ENCODE measurements at regions not wholly inside any gene's neighbourhood (a gene's known extent, or its start where the extent isn't known, plus 50 kb on each side); places are given as distances from the start of the nearest gene placed in this dataset.

DNA sequence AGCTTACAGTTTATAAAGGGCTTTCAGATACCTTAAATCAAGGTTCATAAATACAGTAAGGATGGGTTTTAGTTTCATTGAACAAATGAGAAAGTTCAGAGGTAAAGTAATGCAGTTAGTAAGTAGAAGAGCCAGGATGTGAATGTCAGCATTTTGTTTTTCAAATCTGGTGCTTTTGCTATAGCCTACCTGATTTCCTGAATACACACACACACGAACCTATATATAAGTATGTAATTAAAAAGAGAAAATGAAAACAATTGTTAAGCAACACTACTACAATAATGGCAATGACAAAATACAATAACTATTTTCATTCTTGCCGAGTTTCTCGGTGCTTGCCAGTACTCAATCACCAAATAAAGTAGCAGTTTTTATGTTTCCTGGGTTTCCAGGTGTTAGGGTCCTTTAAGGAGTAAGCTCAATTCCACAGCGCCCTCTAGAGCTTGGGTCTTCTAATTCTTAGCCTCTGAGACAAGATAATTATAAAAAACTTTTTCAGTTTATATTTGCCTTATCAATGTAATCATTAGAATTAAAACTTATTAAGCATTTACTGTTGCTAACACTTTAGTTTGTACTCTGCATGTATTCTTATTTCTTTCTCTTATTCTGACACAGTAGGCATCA lies 512.9 kb upstream of the ACVR2A start:
- no peaks in the 10 kb centered on the region for H3K27me3 ChIP-seq
- intact Hi-C loops (cut with DNase I), result no loop called here
- no peak overlapping the region for H3K4me3 ChIP-seq
- no peaks in the 10 kb centered on the region for H3K36me3 ChIP-seq (replicated peaks in 1 of 2)
- no peak overlapping the region for H3K27ac ChIP-seq
- DNase-seq, result peak in 2 of 7 donors; percentile 11 to 21
- WGBS, 4 donors, result 36 to 43% (median 41%) methylated on average over 4 of the region's 4 CpGs
- peak in 2 of 6 experiments; percentile 18 to 35 for TF ChIP-seq CTCF (IDR thresholded peaks at IDR 0.05)
- no peak for TF ChIP-seq POLR2A (IDR thresholded peaks at IDR 0.05)
- no peaks in the 10 kb centered on the region for H3K9me3 ChIP-seq (replicated peaks in 1 of 3)
- no peaks in the 10 kb centered on the region for H3K4me1 ChIP-seq (replicated peaks in 1 of 2)

GRCh38 chr2:147330925-147331324 lies 513.9 kb upstream of the ACVR2A start:
- no peak for DNase-seq
- Histone ChIP-seq H3K36me3 (replicated peaks in 1 of 2) (no peaks in the 10 kb centered on the region), H3K9me3 (replicated peaks in 1 of 3) (no peaks in the 10 kb centered on the region), H3K27ac (no peak overlapping the region), H3K27me3 (no peaks in the 10 kb centered on the region), H3K4me1 (replicated peaks in 1 of 2) (no peaks in the 10 kb centered on the region), H3K4me3 (no peak overlapping the region)
- intact Hi-C loops (cut with DNase I), result no loop called here
- TF ChIP-seq POLR2A (IDR thresholded peaks at IDR 0.05) (no peak), CTCF (IDR thresholded peaks at IDR 0.05) (no peak)
- 74 to 89% (median 82%) methylated on average over 4 of the region's 4 CpGs for WGBS, 4 donors

DNA sequence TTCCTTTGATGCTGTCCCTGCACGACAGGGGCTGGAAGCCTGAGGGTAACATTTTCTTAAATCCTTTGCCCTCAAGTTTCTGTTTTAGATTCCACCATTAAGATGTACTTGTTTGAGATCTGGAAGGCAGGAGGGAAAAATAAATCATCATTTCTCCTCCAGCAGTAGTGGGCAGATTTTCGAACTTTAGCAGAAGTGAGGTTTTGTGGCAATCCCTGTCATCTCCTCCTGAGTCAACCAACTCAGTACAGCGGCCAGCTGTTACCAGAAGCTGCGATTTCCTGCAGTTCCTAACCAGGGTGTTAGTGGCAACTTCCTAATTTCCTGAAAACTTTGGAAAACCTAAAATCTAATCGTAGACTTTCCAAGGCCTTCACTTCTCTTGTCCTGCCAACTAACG lies 517.2 kb upstream of the ACVR2A start:
- H3K36me3 ChIP-seq (replicated peaks in 1 of 2), result no peaks in the 10 kb centered on the region
- H3K27ac ChIP-seq, result no peak overlapping the region
- DNase-seq, result no peak
- no peaks in the 10 kb centered on the region for H3K4me1 ChIP-seq (replicated peaks in 1 of 2)
- intact Hi-C loops (cut with DNase I), result no loop called here
- 47 to 62% (median 50%) methylated on average over 6 of the region's 6 CpGs for WGBS, 4 donors
- H3K4me3 ChIP-seq, result no peak overlapping the region
- no peaks in the 10 kb centered on the region for H3K27me3 ChIP-seq
- TF ChIP-seq CTCF (IDR thresholded peaks at IDR 0.05) (no peak), POLR2A (IDR thresholded peaks at IDR 0.05) (no peak)
- H3K9me3 ChIP-seq (replicated peaks in 1 of 3), result no peaks in the 10 kb centered on the region

DNA sequence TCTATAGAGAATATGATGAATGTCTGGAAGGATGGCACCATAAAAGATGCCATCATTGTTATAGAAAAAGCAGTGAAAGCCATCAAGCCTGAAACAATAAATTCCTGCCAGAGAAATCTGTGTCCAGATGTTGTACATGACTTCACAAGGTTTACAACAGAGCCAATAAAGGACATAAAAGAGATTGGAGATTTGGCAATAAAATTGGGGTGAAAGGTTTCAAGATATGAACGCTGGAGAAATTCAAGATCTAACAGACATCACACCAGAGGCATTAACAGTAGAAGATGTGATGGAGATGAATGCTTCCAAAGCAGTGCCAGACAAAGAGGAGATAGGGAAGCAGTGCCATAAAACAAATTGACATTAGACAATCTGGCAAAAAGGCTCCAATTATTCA lies 518.8 kb upstream of the ACVR2A start:
- intact Hi-C loops (cut with DNase I), result no loop called here
- Histone ChIP-seq H3K36me3 (replicated peaks in 1 of 2) (no peaks in the 10 kb centered on the region), H3K27me3 (no peaks in the 10 kb centered on the region), H3K4me1 (replicated peaks in 1 of 2) (no peaks in the 10 kb centered on the region), H3K4me3 (no peak overlapping the region), H3K9me3 (replicated peaks in 1 of 3) (no peaks in the 10 kb centered on the region), H3K27ac (no peak overlapping the region)
- TF ChIP-seq POLR2A (IDR thresholded peaks at IDR 0.05), result no peak
- no peak for TF ChIP-seq CTCF (IDR thresholded peaks at IDR 0.05)
- DNase-seq, result no peak
- 43 to 48% (median 45%) methylated on average over 1 of the region's 1 CpG for WGBS, 4 donors
